DND-41 (cell line): ENCODE measurements at regions not wholly inside any gene's neighbourhood (a gene's known extent, or its start where the extent isn't known, plus 50 kb on each side); places are given as distances from the start of the nearest gene placed in this dataset.

Experiments
- ATAC-seq: fragments of 200-7000 bp; cut with Tn5 transposase; 3 replicates; pipeline ENCODE4 v1.9.1; 2021; ENCODE audit warnings: low read depth; ENCODE audit not compliant: insufficient read depth
- DNase-seq: peaks from one replicate; pipeline ENCODE4 v3.0.0-alpha.2; 2020
- H2AFZ ChIP-seq: 2 replicates; pipeline ENCODE4 v1.6.0; 2012; ENCODE audit warnings: low read depth, low read length
- H3K27ac ChIP-seq: 2 replicates; pipeline ENCODE4 v1.5.1; 2012; ENCODE audit warnings: low read length, inconsistent platforms
- H3K27me3 ChIP-seq: fragments of 200-600 bp; sonication (generic); 2 replicates; pipeline ENCODE4 v1.6.0; 2012; ENCODE audit warnings: low read length, mild to moderate bottlenecking, inconsistent platforms; ENCODE audit not compliant: insufficient read depth, poor library complexity
- H3K36me3 ChIP-seq: 2 replicates; pipeline ENCODE4 v1.5.1; 2012; ENCODE audit warnings: low read length, inconsistent platforms; ENCODE audit not compliant: insufficient read depth
- H3K4me1 ChIP-seq: 2 replicates; pipeline ENCODE4 v1.5.1; 2012; ENCODE audit warnings: mild to moderate bottlenecking, low read length; ENCODE audit not compliant: insufficient read depth
- H3K4me2 ChIP-seq: 2 replicates; pipeline ENCODE4 v1.6.0; 2012; ENCODE audit warnings: mild to moderate bottlenecking, moderate library complexity, low read length, inconsistent platforms; ENCODE audit not compliant: insufficient read depth
- H3K4me3 ChIP-seq, 2 experiments: fragments of 200-600 bp in 1 of 2; shearing (Covaris generic) in 1 of 2; 2 replicates each; pipeline ENCODE4 v1.5.1; 2012 to 2016; ENCODE audit warnings: inconsistent platforms in 2 of 2, low read length in 2 of 2, mild to moderate bottlenecking in 2 of 2, low read depth in 1 of 2, moderate library complexity in 1 of 2
- H3K79me2 ChIP-seq: 2 replicates; pipeline ENCODE4 v1.6.0; 2012; ENCODE audit warnings: low read length, inconsistent platforms; ENCODE audit not compliant: insufficient read depth
- H3K9ac ChIP-seq: 2 replicates; pipeline ENCODE4 v1.6.0; 2012; ENCODE audit warnings: low read depth, mild to moderate bottlenecking, inconsistent platforms, low read length, moderate library complexity
- H3K9me3 ChIP-seq: 2 replicates; pipeline ENCODE4 v1.5.1; 2012; ENCODE audit warnings: low read length, moderate library complexity, mild to moderate bottlenecking, inconsistent platforms; ENCODE audit not compliant: insufficient read depth, severe bottlenecking
- H4K20me1 ChIP-seq: 2 replicates; pipeline ENCODE4 v1.6.0; 2012; ENCODE audit warnings: low read length; ENCODE audit not compliant: insufficient read depth
- CTCF ChIP-seq: IDR thresholded peaks from 2 replicates; pipeline ENCODE4 v1.5.1; 2012; ENCODE audit warnings: borderline replicate concordance, low read length, moderate library complexity, mild to moderate bottlenecking; ENCODE audit not compliant: poor library complexity, severe bottlenecking; ENCODE audit errors: extremely low read depth
- EZH2 ChIP-seq: IDR thresholded peaks from 3 replicates; pipeline ENCODE4 v1.6.1; 2012; ENCODE audit warnings: borderline replicate concordance, low read depth, mild to moderate bottlenecking, moderate library complexity, low read length, inconsistent platforms; ENCODE audit not compliant: severe bottlenecking

GRCh38 chr5:60084226-60084625 is 190.7 kb upstream of the PDE4D start:
- Histone ChIP-seq H3K9ac (no peak overlapping the region), H3K27ac (no peak overlapping the region), H3K4me3 (no peak overlapping the region), H4K20me1 (no peaks in the 10 kb centered on the region), H2AFZ (no peak overlapping the region), H3K9me3 (peaks cover 3% of the 10 kb centered on the region), H3K79me2 (no peaks in the 10 kb centered on the region), H3K4me2 (no peak overlapping the region), H3K36me3 (no peaks in the 10 kb centered on the region), H3K27me3 (no peaks in the 10 kb centered on the region), H3K4me1 (no peaks in the 10 kb centered on the region)
- ATAC-seq (no peak), DNase-seq (no peak)
- TF ChIP-seq EZH2 (no peak), CTCF (no peak)

DNA sequence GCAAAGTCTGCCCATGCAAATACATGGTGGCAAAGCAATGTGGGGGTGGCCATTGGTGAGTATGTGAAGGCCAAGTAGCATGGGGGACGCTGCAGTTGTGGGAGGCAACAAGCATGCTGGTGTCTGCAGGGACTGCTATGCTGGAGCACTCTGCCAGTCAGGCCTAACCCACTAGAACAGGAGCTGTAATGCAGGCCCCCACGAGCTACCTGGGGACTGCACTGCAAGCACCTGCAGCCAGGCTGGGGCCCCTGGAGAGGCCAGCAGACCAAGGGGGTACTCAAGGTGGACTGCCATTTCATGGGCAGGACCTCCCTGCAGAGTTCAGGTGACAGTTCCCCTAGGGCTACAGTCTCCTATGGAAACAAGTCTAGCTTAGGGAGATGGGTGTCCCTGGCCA is 183.8 kb upstream of the PDE4D start:
- Histone ChIP-seq H3K4me1 (no peaks in the 10 kb centered on the region), H3K79me2 (no peaks in the 10 kb centered on the region), H3K4me3 (no peak overlapping the region), H3K9me3 (no peaks in the 10 kb centered on the region), H3K36me3 (no peaks in the 10 kb centered on the region), H3K27me3 (no peaks in the 10 kb centered on the region), H3K27ac (no peak overlapping the region), H3K4me2 (no peak overlapping the region), H2AFZ (no peak overlapping the region), H4K20me1 (no peaks in the 10 kb centered on the region), H3K9ac (no peak overlapping the region)
- TF ChIP-seq CTCF (no peak), EZH2 (no peak)
- DNase-seq (no peak), ATAC-seq (no peak)

DNA sequence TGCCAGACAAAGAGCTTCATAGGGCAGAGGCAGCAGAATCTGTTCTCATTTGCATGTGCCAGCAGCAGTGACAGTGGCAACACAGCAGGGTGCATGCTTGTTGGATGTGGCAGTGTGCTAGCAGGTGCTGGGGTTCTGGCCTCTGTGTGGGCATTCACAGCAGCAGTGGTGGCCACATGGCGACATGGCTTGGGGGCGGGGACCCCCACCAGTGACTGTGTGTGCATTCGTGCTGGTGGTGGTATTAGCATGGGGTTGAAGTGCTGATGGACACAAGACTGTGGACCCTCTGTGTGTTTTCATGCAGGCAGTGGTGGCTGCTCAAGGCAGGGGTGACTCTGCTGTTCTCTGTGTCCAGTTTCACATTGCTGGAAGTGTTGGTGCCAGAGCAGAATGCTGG is 183.2 kb upstream of the PDE4D start:
- Histone ChIP-seq H3K4me2 (no peak overlapping the region), H3K27ac (no peak overlapping the region), H2AFZ (no peak overlapping the region), H3K9me3 (no peaks in the 10 kb centered on the region), H4K20me1 (no peaks in the 10 kb centered on the region), H3K4me3 (no peak overlapping the region), H3K9ac (no peak overlapping the region), H3K79me2 (no peaks in the 10 kb centered on the region), H3K36me3 (no peaks in the 10 kb centered on the region), H3K4me1 (no peaks in the 10 kb centered on the region), H3K27me3 (no peaks in the 10 kb centered on the region)
- no peak for ATAC-seq
- TF ChIP-seq EZH2, result no peak
- no peak for TF ChIP-seq CTCF
- DNase-seq, result no peak

DNA sequence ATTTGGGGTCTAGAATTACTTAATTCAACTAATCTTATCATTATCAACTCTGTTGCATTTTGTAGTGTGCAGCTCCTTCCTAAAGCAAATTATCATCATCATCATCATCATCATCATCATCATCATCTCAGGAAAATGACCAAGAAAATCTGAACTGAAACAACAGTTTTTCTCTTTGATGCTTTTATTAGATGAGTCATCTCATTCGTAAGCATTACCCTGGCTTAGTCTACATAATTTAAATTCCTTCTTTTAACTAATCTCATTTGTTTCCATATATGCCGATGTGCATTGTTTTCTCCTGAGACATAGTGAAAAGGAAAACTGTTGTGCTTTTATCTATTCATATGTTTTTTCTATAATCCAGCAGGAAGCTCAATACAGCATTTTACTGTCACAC is 173.0 kb upstream of the PDE4D start:
- Histone ChIP-seq H3K4me1 (no peaks in the 10 kb centered on the region), H3K9me3 (no peaks in the 10 kb centered on the region), H2AFZ (no peak overlapping the region), H3K4me3 (no peak overlapping the region), H3K36me3 (no peaks in the 10 kb centered on the region), H3K9ac (no peak overlapping the region), H3K27me3 (no peaks in the 10 kb centered on the region), H3K4me2 (no peak overlapping the region), H3K79me2 (no peaks in the 10 kb centered on the region), H3K27ac (no peak overlapping the region), H4K20me1 (no peaks in the 10 kb centered on the region)
- TF ChIP-seq EZH2 (no peak), CTCF (no peak)
- no peak for DNase-seq
- ATAC-seq, result no peak
